ENCODE measurements at regions not wholly inside any gene's neighbourhood (a gene's known extent, or its start where the extent isn't known, plus 50 kb on each side); places are given as distances from the start of the nearest gene placed in this dataset.

DNA sequence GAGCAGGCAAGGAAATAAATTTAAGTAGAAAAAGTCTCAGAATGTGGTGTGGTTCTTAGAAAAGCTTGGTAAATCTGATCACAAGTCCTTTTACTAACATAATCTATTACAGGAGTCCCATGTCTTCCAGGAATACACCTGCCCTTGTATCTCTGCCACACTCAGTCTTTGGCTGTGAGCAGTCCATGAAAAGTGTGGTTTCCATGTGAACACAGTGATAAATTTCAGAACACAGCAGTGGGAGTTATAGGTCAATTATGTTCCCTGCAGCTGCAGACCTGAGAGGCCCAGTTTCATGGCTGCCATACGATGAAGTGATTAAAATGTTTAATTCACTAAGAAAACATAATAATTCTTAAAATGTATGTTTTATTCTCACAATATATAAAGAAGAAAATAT is 366.9 kb upstream of the STAC start:
- no peak for TF ChIP-seq EZH2 (IDR thresholded peaks at IDR 0.05; ENCODE audit: borderline replicate concordance)
- TF ChIP-seq, protein P1, sequence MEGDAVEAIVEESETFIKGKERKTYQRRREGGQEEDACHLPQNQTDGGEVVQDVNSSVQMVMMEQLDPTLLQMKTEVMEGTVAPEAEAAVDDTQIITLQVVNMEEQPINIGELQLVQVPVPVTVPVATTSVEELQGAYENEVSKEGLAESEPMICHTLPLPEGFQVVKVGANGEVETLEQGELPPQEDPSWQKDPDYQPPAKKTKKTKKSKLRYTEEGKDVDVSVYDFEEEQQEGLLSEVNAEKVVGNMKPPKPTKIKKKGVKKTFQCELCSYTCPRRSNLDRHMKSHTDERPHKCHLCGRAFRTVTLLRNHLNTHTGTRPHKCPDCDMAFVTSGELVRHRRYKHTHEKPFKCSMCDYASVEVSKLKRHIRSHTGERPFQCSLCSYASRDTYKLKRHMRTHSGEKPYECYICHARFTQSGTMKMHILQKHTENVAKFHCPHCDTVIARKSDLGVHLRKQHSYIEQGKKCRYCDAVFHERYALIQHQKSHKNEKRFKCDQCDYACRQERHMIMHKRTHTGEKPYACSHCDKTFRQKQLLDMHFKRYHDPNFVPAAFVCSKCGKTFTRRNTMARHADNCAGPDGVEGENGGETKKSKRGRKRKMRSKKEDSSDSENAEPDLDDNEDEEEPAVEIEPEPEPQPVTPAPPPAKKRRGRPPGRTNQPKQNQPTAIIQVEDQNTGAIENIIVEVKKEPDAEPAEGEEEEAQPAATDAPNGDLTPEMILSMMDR (IDR thresholded peaks at IDR 0.05; ENCODE audit: poor library complexity), result no peak

Data from hepatocyte (in vitro differentiated cells).